RCC 7860 (cell line): ENCODE measurements at regions not wholly inside any gene's neighbourhood (a gene's known extent, or its start where the extent isn't known, plus 50 kb on each side); places are given as distances from the start of the nearest gene placed in this dataset.
"Not testable (repeated sequence)": the region's sequence is repeated elsewhere in the genome, so short reads cannot be mapped to it uniquely, and the experiment has no call there.

Experiments
- DNase-seq: peaks from one replicate; pipeline ENCODE4 v3.0.0-alpha.2; 2015; ENCODE audit warnings: low spot score
- FAIRE-seq: peaks from 2 replicates; lab custom pipeline; 2012; peaks lifted over from hg19 to GRCh38; lab: Jason Lieb, UNC

DNA sequence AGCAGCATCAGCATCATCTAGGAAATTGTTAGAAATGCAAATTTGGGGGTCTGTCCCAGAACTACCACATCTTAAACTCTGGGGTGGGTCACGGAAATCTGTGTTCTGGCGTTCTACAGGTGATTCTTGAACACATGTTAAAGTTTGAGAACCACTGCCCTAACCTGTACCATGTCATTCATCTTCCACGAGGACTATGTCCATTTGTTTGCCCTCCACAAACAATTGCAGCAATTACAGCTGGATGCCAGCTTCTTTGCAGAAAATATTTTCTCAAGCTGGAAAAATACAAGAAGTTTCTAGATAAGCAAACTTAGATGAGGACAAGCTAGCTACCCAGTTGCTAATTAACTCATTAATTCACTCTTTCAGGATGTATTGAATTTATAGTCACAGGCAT, 54.1 kb downstream of the MAFB start:
- FAIRE-seq (no peak), DNase-seq (no peak)

DNA sequence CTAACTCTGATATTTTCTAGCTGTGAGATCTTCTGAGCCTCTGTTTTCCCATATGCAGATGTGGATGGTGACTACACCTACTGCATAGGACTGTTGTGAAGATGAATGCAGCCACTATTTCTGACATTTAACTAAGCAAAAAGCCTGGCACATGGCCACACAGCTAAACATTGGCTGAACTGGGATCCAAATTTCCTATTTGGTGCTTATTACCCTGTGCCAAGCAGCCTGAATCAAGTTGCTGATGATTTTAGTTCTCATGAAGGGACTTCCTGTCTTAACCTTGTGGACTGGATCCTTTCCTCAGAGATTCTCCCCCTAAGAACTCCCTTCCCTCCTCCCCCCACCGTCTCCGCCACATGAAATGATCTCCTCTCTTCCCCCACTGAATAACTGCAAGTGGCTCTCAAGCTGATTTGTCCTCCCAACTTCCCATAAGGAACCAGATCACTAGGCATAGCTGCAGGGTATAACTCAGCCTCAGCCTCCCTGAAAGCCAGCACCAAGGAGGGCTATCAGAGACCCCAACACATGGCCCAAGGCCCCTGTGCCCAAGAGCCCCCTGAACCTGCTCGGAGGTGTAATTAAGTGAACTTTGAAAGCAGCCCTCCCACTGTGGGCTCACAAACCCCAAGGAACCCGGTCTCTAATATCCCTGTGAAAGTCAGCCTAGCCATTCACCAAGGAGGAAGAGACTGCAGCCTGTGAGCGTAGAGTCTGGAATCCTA, 55.7 kb downstream of the MAFB start:
- no peak for FAIRE-seq
- DNase-seq = no peak

DNA sequence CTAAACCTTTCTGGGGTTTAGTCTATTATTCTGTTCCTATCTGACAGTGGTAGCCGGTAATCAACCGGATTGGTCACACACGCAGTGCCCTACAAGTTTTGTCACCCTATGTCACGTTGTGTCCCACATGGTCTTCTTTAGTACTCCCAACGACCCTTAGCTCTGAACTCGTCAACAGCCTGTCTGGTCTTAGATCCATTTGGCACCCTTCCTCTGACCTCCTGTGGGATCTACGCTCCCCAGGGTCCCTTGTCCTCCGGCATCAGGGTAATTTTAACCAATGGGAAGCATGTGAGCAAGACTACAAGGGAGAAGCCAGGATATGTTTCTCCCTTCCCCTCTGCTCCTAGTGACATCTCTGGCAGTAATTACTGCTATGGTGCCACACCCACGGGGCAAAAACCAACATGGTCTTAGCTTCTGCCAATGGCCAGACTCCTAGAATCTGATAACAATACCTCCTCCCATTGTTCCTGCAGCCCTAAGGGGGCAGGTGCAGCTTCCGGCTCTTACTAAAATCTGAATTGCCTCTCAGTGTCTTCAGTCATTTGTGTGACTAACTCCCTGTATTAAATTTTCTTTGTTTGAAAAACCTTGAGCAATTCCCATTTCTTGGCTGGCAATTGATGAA, 56.6 kb downstream of the MAFB start:
- FAIRE-seq (no peak), DNase-seq (no peak)

DNA sequence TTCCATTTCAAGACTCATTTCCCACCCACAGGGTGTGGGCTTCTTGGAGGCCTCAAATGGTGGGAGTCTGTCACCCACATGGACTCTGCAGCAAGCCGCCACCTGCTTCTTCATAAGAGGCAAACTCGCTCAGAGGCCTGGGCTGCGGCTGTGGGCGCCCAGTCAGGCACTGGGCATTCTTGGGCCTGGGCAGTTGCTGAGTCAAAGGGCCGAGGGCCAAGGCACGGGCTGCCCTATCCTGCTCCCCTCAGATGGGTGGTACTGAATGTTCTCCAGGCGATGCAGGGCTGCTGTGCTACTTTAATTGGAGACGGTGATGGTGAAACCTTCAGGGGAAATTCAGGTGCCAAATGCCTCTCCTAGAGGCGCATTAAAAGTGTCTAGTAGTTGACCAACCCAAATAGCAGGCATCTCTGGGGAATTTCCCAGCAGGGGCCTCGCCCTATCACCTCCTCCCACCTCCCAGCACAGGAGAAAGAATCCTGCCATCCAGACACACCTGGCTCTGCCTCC, 57.9 kb downstream of the MAFB start:
- FAIRE-seq (no peak), DNase-seq (no peak)

DNA sequence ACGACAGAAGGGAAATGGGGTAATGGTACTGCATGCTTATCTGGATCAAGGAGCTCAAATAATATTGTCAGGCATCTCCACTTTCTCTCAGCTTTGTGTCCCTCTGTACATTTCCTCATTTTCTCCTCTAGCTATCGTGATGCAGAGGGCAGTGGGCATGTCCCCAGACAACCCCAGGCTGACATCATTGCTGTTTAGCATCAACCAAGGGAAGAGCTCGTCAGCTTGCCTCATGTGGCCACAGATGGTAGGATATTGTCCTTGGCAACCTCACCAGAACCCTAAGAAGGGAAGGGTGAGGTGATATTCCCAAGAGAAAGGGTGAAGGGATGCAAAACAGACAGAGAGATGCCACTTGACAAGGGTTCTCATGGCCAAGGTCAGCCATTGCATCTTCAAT, 58.3 kb downstream of the MAFB start:
- FAIRE-seq (no peak), DNase-seq (no peak)

DNA sequence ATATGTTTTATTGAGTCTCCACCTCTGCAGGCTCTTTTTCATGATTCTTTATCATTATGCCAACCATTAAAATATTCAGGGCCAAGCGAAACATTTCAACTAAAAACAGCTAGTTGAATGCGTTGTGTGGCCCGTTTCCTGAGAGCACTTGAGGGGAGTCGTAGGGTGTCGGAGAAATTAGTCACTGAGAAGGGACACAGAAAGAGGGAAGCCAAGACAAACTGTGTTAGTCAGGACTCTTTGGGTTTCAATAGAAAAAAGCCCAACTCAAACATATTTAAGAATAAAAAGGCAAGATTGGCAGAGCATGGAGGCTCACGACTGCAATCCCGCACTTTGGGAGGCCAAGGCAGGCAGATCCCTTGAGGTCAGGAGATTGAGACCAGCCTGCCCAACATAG, 58.9 kb downstream of the MAFB start:
- no peak for FAIRE-seq
- DNase-seq = no peak

DNA sequence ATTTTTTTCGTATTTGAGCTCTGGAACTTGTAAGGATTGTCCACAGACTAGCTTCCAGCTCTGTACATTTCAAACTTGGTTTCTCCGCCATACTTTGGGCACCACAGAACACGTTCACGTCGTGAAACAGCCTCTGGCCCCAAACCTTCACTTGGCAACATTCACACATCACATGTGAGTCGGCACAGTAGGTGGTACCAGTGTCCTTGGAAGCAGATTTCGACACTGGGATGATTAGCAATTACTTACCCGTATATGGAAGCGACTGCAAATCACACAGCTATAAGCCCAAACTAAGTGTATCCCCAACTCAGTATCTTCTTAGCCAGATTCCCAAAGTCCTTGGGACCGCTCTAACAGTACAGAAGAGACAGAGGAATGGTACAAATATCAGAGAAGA, 60.2 kb downstream of the MAFB start:
- DNase-seq = no peak
- no peak for FAIRE-seq

DNA sequence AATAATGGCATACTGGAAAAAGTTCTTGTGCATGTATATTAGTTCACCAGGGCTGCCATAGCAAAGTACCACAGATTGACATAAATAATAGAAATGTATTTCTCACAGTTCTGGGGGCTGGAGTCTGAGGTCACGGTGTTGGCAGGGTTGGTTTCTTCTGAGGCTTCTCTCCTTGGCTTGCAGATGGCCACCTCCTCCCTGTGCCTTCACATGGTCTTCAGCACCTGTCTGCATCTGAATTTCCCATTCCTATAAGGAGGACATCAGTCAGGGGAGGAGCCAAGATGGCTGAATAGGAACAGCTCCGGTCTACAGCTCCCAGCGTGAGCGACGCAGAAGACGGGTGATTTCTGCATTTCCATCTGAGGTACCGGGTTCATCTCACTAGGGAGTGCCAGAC, 70.0 kb downstream of the MAFB start:
- FAIRE-seq, DNase-seq: not testable (repeated sequence)

DNA sequence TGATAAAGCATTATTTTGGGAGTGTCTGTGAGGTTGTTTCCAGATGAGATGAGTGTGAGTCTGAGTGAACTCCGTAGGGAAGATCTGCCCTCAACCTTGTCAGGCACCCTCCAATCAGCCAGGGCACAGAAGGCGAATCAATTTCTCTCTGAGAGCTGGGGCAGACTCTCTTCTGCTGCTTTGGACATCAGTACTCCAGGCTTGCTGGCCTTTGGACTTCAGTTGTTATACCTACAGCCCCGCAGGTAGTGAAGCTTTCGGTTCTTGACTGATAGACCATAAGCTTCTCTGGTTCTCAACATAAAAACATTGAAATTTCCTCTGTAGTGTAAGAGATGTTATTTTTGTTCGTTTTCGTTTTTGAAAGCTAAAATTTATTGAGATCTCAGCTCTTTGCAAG, 71.4 kb downstream of the MAFB start:
- FAIRE-seq = no peak
- no peak for DNase-seq

DNA sequence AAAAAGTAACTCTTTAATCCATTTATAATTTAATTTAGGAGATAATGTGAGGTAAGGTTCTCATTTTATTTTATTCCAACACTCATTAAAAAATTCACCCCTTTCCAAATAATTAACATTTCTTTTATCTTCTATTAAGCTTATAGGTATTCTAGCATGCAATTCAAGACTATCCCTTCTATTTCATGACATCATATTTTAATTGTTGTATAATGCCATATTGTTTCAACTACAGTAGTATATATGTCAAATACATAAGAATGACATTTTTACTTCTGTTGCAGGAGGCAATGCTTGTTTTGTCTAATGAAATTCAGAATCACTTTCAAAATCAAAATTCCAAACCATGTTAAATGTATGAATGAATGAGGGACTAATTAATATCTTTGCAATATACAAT, 76.2 kb downstream of the MAFB start:
- FAIRE-seq (no peak), DNase-seq (no peak)

DNA sequence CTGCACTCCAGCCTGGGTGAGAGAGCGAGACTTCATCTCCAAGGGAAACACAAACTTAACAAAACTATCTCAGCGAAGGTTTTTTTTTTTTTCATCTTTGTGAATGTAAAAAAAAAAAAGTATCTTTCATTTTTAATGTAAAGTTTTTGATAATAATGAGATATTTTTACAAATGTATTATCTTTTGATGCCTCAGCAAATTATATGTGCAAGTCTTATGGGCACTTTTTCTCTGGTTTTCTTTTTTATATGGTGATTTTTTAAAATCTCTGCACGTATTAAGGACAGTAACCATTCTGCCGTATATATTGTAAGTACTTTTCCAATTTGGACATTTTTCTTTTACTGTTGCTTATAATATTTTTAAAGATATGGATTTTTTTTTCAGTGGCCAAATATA, 76.8 kb downstream of the MAFB start:
- DNase-seq (no peak), FAIRE-seq (no peak)

DNA sequence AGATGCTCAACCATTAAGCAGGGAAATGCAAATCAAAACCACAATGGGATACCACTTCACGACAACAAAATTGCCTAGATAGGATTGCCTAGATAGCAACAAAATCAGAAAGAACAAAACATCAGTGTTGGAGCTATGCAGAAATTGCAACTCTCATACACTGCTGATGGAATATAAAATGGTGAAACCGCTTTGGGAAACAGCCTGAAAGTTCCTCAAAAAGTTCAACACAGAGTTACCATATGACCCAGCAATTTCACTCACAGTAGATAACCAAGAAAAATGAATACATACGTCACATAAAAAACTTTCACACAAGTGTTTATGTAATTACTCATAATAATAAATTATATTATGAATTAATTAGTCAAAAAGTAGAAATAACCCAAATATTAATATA, 78.3 kb downstream of the MAFB start:
- FAIRE-seq (no peak), DNase-seq (no peak)

DNA sequence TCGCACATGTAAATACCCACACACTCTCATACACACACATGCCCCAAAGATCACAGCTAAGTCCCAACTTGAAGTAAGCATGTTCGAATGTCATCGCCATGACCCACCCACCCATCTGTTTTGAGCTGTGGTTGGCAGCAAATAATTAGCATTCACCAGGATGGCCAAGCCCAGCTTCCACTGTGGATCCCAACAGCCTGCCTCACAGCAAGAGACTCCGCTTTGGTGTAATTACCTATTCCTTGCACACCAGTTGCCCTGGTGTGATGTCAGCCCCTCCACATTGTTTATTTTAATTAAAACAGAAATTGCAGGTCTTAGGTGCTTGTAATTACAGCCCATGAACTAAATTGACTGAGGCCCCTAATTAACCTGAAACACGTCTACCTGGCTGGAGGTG, 81.1 kb downstream of the MAFB start:
- no peak for FAIRE-seq
- no peak for DNase-seq

DNA sequence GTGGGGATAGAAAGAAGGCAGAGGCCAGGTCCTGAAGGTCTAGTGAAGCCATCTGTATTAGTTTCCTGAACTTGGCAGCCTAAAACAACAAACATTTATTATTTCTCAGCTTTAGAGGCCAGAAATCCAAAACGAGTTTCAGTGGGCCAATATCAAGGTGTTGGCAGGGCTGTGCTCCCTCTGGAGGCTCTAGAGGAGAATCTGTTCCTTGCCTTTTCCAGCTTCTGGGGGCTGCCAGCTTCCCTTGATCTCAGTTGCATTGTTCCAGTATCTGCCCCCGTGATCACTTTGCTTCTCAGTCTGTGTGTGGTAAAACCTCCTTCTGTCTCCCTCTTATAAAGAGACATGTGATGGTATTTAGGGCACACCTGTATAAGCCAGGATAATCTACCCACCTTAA, 82.4 kb downstream of the MAFB start:
- DNase-seq = no peak
- FAIRE-seq = no peak

DNA sequence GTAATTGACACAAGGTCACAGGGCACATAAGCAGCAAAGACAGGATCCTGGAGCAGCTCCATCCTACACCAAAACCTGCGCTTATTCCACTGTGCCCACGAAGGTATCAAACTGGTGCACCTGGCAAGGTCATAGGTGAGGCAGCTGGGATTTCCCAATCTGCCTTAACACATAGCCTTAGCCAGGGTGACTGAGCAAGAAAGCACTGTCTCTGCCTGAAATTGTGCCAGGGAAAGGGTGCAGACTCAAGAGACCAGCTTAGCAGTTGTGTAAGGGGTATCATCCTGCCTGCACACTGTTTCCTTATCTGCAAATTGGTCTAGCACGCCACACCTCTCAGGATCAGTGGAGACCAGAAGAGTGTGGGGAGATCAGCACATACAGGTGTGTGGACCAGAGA, 82.8 kb downstream of the MAFB start:
- DNase-seq (no peak), FAIRE-seq (no peak)

DNA sequence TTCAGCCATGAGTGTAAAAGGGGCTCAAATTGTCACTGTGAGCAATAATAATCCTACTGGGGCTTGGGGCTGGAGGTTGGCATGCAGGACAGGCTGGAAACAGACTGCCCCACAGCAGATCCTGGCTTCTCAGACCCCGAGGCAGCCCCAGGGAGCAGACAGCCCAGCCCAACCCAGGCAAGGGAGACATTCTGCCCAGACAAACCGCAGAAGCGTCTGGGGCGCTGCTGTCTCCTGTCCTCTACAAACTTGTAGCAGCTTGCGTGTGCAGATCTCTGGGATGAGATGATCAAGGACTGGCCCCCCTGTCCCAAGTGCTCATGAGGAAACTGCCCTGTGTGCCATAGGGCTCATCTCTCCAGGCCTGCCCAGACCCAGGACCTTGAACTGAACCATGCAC, 84.6 kb downstream of the MAFB start:
- DNase-seq (no peak), FAIRE-seq (no peak)

DNA sequence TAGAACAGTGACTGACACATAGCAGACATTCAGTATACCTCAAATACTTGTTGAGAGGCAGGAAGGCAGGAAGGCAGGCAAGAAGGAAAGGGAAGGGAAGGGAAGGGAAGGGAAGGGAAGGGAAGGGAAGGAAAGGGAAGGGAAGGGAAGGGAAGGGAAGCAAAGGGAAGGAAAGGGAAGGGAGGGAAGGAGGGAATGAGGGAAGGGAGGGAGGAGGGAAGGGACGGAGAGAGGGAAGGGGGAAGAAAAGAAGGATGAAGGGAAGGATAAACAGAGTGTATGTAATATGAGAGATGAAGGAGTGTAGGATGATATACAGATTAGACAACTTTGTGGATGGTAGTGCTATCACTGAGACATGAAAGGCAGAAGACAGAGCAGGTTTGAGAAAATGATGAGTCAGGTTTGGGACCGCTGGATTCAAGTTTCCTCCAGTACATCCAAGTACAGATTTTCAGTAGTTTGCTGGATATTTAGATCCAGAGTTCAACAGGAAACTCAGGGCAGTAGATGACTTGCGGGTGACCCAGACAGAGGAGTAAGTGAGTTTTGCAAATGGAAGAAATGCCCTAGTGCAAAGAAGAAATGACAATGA, 85.9 kb downstream of the MAFB start:
- DNase-seq (no peak), FAIRE-seq (no peak)

DNA sequence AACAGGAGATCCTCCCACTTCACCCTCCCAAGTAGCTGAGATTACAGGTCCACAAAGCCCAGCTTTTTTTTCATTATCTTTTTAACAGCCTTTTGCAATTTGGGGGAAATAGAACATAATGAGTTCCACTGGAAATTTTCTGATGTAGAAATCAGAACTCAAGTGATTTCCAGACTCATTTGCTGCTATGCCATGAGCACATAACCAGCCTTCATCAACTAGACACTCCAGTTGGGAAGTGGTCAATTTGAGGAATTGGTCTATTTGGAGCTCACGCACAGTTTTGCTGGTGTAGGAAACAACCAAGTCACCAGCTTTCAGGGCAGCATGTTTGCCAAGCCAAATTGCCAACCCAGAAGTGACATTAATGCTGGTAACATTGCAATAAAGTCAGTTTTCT, 86.7 kb downstream of the MAFB start:
- DNase-seq (no peak), FAIRE-seq (no peak)

DNA sequence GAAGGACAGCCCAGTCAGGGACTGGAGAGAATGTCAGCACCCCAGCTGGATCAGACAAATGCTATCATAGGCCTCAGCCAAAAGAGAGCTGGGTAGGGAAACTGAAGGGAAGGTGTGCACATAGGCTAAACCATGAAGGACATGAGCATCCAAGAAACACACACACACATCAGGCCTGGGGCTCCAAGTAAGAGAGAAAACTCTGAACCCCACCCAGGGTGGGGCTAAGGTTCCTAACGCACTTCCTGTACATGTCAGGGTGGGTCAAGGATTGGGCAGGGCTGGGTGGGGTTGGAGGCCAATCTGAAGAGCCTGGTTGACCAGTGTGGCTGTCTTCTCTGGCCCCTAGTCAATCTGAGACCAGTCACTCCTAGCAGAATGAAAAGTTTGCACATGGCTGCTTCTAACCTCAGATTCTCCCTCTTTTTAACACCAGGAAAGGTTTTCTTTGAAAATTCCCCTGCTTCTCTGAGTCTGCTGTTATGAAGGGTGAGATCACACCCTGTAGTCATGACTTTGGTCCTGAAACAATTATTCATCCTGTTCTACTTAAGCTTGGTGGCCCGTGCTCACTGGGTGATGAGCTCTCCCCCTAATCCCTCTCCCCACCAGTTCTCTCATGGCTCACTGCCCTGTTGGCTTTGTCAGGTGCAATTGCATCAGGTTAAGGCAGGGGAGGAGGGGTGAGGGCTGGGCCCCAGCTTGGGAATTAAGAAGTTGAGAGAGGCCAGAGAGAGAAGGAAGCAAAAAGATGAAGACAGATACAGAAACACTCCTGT, 88.4 kb downstream of the MAFB start:
- DNase-seq = no peak

DNA sequence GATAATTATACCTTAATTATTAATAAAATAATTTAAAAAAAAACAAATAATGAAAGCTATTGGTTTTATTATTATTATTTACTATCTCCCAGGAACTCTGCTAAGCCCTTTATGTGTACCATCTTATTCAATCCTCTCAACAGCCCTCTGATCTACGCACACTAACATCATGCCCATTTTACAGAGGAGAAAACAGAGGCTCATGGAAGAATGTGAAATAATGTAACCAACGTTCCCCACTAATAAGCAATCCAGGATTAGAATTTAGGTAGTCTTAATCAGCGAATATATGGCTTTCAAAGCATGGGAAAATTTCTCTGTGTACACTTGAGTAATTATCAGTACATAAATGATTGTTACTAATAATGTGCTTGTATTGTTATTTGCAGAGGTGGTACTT, 89.0 kb downstream of the MAFB start:
- FAIRE-seq (no peak), DNase-seq (no peak)

More for the DNA sequence above, 88.4 kb downstream of the MAFB start:
- no peak for FAIRE-seq

DNA sequence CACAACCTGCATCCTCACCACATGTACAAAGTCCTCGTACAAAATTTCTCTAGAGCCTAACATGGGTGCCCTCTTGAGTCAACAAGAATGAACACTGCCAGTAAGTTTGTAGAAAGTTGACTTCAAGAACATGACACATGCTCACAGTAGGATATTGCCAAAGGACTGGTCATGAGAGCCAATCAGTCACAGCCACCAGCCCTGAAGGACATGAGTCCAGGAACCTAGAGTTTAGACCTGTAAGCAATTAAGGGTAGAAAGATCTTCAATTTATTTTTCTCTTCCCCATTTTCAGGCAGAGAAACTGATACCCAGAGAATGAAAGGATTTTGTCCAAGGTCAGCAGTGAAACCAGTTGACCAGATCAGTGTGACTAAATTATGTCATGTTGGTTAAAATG, 96.1 kb downstream of the MAFB start:
- DNase-seq (no peak), FAIRE-seq (no peak)

DNA sequence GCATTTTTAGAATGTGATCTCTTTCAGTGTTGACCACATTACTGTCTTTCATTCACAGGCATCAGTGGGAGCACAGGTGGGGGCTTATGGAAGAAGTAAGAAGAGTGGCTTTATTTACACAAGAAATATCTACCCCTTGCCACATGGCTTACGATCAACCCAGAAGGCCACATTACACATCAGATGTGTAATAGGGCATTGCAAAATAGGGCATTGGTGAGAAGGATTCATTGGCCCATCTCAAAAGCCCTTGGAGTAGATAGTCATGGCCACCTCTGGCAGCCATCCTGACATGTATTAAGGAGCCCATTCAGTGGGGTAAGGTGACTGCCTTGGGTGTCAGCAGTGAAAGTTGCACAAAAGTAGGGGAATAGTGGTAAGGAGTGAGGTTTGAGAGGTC, 97.5 kb downstream of the MAFB start:
- DNase-seq = no peak
- no peak for FAIRE-seq
